Loucy (cell line): ENCODE measurements at regions not wholly inside any gene's neighbourhood (a gene's known extent, or its start where the extent isn't known, plus 50 kb on each side); places are given as distances from the start of the nearest gene placed in this dataset.

Experiments
- H2AFZ ChIP-seq: fragments of 200-600 bp; sonication (generic); 2 replicates; pipeline ENCODE4 v1.6.0; 2016; ENCODE audit warnings: antibody characterized with exemption, mild to moderate bottlenecking, low read length, moderate library complexity
- H3F3A ChIP-seq: fragments of 200-600 bp; 2 replicates; pipeline ENCODE4 v1.6.0; 2016; ENCODE audit warnings: antibody characterized with exemption, low read depth, mild to moderate bottlenecking
- H3K27me3 ChIP-seq: fragments of 200-600 bp; sonication (generic); 2 replicates; pipeline ENCODE4 v1.6.1; 2014; ENCODE audit warnings: low read length, mild to moderate bottlenecking; ENCODE audit not compliant: insufficient read depth, poor library complexity, severe bottlenecking
- H3K36me3 ChIP-seq: fragments of 200-600 bp; sonication (generic); 2 replicates; pipeline ENCODE4 v1.6.1; 2016; ENCODE audit warnings: low read length; ENCODE audit not compliant: insufficient read depth
- H3K4me1 ChIP-seq: fragments of 200-600 bp; sonication (generic); 2 replicates; pipeline ENCODE4 v1.5.1; 2014; ENCODE audit warnings: low read length, mild to moderate bottlenecking; ENCODE audit not compliant: insufficient read depth, poor library complexity, severe bottlenecking
- H3K4me2 ChIP-seq: fragments of 200-600 bp; sonication (generic); 2 replicates; pipeline ENCODE4 v1.6.0; 2014; ENCODE audit warnings: antibody characterized with exemption, low read length, low read depth, mild to moderate bottlenecking; ENCODE audit not compliant: poor library complexity, severe bottlenecking
- H3K4me3 ChIP-seq: fragments of 200-600 bp; sonication (generic); 2 replicates; pipeline ENCODE4 v1.5.1; 2014; ENCODE audit warnings: low read length, mild to moderate bottlenecking, mixed read lengths; ENCODE audit not compliant: poor library complexity, severe bottlenecking
- H3K79me2 ChIP-seq: fragments of 200-600 bp; sonication (generic); 2 replicates; pipeline ENCODE4 v1.6.1; 2014; ENCODE audit warnings: low read length; ENCODE audit not compliant: insufficient read depth
- H3K9ac ChIP-seq: fragments of 200-600 bp; sonication (generic); 2 replicates; pipeline ENCODE4 v1.6.0; 2014; ENCODE audit warnings: mild to moderate bottlenecking, low read depth, low read length, moderate library complexity; ENCODE audit not compliant: poor library complexity, severe bottlenecking
- H3K9me2 ChIP-seq: fragments of 200-600 bp; sonication (generic); replicated peaks from 2 replicates; pipeline ENCODE4 v1.6.1; 2016; ENCODE audit warnings: low read depth, low read length, mixed read lengths
- H3K9me3 ChIP-seq: fragments of 200-600 bp; sonication (generic); 2 replicates; pipeline ENCODE4 v1.6.1; 2014; ENCODE audit warnings: mild to moderate bottlenecking, antibody characterized with exemption, low read length, low read depth; ENCODE audit not compliant: insufficient read depth
- H4K20me1 ChIP-seq: fragments of 200-600 bp; sonication (generic); 2 replicates; pipeline ENCODE4 v1.6.0; 2014; ENCODE audit warnings: antibody characterized with exemption, low read length, mild to moderate bottlenecking; ENCODE audit not compliant: insufficient read depth, poor library complexity, severe bottlenecking
- CTCF ChIP-seq: fragments of 200-600 bp; sonication (generic); conservative IDR thresholded peaks from 2 replicates; pipeline ENCODE4 v1.5.1; 2014; ENCODE audit warnings: mild to moderate bottlenecking, antibody characterized with exemption, low read length
- EZH2phosphoT487 ChIP-seq: fragments of 200-600 bp; IDR thresholded peaks from 2 replicates; pipeline ENCODE4 v1.6.1; 2018; ENCODE audit warnings: antibody characterized with exemption, mild to moderate bottlenecking, moderate library complexity, borderline replicate concordance

DNA sequence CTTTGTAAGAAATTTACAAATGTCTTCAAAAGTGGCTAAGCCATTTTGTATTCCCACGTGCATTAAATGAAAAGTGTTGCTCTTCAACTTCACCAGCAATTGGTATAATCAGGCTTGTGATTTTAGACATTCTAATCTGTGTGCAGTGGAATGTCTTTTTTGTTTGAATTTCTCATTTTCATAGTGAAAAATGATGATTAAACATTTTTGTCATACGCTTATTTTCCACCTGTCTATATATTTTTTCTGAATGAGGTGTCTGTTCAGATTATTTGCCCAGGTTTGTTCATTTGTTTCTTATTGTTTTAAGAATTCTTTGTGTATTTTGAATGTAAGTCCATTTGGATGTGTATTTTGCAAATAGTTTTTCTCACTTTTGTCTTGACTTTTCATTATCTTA, 558.1 kb downstream of the TENT5A start:
- Histone ChIP-seq H3K9me3 (no peaks in the 10 kb centered on the region), H3F3A (no peaks in the 10 kb centered on the region), H3K9me2 (no peaks in the 10 kb centered on the region), H4K20me1 (no peaks in the 10 kb centered on the region), H3K79me2 (no peaks in the 10 kb centered on the region), H3K4me3 (no peak overlapping the region), H3K27me3 (no peaks in the 10 kb centered on the region), H3K36me3 (no peaks in the 10 kb centered on the region), H2AFZ (no peak overlapping the region), H3K9ac (no peak overlapping the region), H3K4me1 (no peaks in the 10 kb centered on the region), H3K4me2 (no peak overlapping the region)
- TF ChIP-seq CTCF: no peak
- no peak for TF ChIP-seq EZH2phosphoT487

GRCh38 chr6:81172056-81172740, 580.3 kb downstream of the TENT5A start:
- no peaks in the 10 kb centered on the region for H3K79me2 ChIP-seq
- no peaks in the 10 kb centered on the region for H3K36me3 ChIP-seq
- H4K20me1 ChIP-seq: no peaks in the 10 kb centered on the region
- no peak overlapping the region for H3K4me2 ChIP-seq
- H3K4me3 ChIP-seq: no peak overlapping the region
- TF ChIP-seq EZH2phosphoT487: no peak
- no peak for TF ChIP-seq CTCF
- no peaks in the 10 kb centered on the region for H3F3A ChIP-seq
- no peaks in the 10 kb centered on the region for H3K9me3 ChIP-seq
- H2AFZ ChIP-seq: 0 out of 2 replicates have a peak overlapping the region, but pooled peaks have one; percentile 27
- no peak overlapping the region for H3K9ac ChIP-seq
- no peaks in the 10 kb centered on the region for H3K27me3 ChIP-seq
- no peaks in the 10 kb centered on the region for H3K4me1 ChIP-seq
- no peaks in the 10 kb centered on the region for H3K9me2 ChIP-seq

GRCh38 chr6:81169166-81169565, 583.3 kb downstream of the TENT5A start:
- H3F3A ChIP-seq: no peaks in the 10 kb centered on the region

More at GRCh38 chr6:81169166-81169565, 583.3 kb downstream of the TENT5A start:
- Histone ChIP-seq H3K4me3 (no peak overlapping the region), H3K9ac (no peak overlapping the region), H2AFZ (no peak overlapping the region), H3K79me2 (no peaks in the 10 kb centered on the region), H3K4me1 (peaks cover 6% of the 10 kb centered on the region), H3K9me2 (no peaks in the 10 kb centered on the region), H3K4me2 (no peak overlapping the region), H3K9me3 (no peaks in the 10 kb centered on the region), H3K27me3 (no peaks in the 10 kb centered on the region), H3K36me3 (no peaks in the 10 kb centered on the region), H4K20me1 (no peaks in the 10 kb centered on the region)
- no peak for TF ChIP-seq CTCF
- no peak for TF ChIP-seq EZH2phosphoT487
